Gastroesophageal sphincter (tissue), 4 donors: ENCODE measurements at regions not wholly inside any gene's neighbourhood (a gene's known extent, or its start where the extent isn't known, plus 50 kb on each side); places are given as distances from the start of the nearest gene placed in this dataset.

ENCODE experiments used
- ATAC-seq: fragments of 150-250 bp; one replicate; pipeline ENCODE4 v1.9.1; 2016; ENCODE audit warnings: mild to moderate bottlenecking, moderate library complexity
- H3K27ac ChIP-seq, 4 donors: fragments of 200-600 bp; sonication (generic) in 3 of 4; 1 replicate in 3 of 4; 2 replicates in 1 of 4; pipeline ENCODE4 v1.5.1; 2016 to 2019
- H3K27me3 ChIP-seq: fragments of 200-600 bp; sonication (generic); one replicate; pipeline ENCODE4 v1.5.1; 2019
- H3K36me3 ChIP-seq, 2 donors: fragments of 200-600 bp; sonication (generic); one replicate each; pipeline ENCODE4 v1.5.1; 2019; ENCODE audit warnings: control low read depth in 1 of 2
- H3K4me1 ChIP-seq, 3 donors: fragments of 200-600 bp; sonication (generic); 1 replicate in 2 of 3; 2 replicates in 1 of 3; pipeline ENCODE4 v1.5.1; 2016 to 2019; ENCODE audit warnings: control low read depth in 2 of 3
- H3K4me3 ChIP-seq, 2 donors: fragments of 200-600 bp; sonication (generic); one replicate each; pipeline ENCODE4 v1.5.1; 2019; ENCODE audit warnings: mild to moderate bottlenecking in 1 of 2, moderate library complexity in 1 of 2
- H3K9me3 ChIP-seq, 3 donors: fragments of 200-600 bp; sonication (generic); one replicate each; pipeline ENCODE4 v1.5.1; 2017 to 2019; ENCODE audit warnings: control low read depth in 2 of 3
- CTCF ChIP-seq, 4 experiments: fragments of 200-600 bp in 2 of 4; fragments of 450-650 bp in 2 of 4; sonication (generic) in 1 of 4; IDR thresholded peaks; one replicate each; pipeline ENCODE4 v1.5.1; 2017 to 2019; ENCODE audit warnings: antibody characterized with exemption in 4 of 4, mild to moderate bottlenecking in 2 of 4, moderate library complexity in 2 of 4
- EP300 ChIP-seq: sonication (generic); formaldehyde crosslinking; IDR thresholded peaks from one replicate; pipeline ENCODE4 v1.6.1; 2017; ENCODE audit warnings: antibody characterized with exemption, mild to moderate bottlenecking
- POLR2A ChIP-seq, 2 donors: fragments of 450-650 bp; IDR thresholded peaks; one replicate each; pipeline ENCODE4 v1.6.1; 2017; ENCODE audit warnings: antibody characterized with exemption in 2 of 2, mild to moderate bottlenecking in 2 of 2, moderate library complexity in 1 of 2
- POLR2AphosphoS5 ChIP-seq: sonication (generic); formaldehyde crosslinking; IDR thresholded peaks from one replicate; pipeline ENCODE4 v1.6.1; 2017; ENCODE audit warnings: antibody characterized with exemption
- WGBS, 2 donors: methylation state at CpG; one replicate each; pipeline ENCODE4 v1.1.5; 2018; ENCODE audit warnings: low coverage in 1 of 2; 5-methylcytosine and 5-hydroxymethylcytosine counted together

- H3K9me3 ChIP-seq: peaks cover 0 to 13% (median 0%) of the 10 kb centered on the region in 3 donors
- H3K4me3 ChIP-seq: no peak overlapping the region
- no peak for ATAC-seq
- no peak for TF ChIP-seq CTCF (IDR thresholded peaks at IDR 0.05)
- no peak for TF ChIP-seq EP300
- no peak for TF ChIP-seq POLR2AphosphoS5
- TF ChIP-seq POLR2A (IDR thresholded peaks at IDR 0.05): no peak
- H3K36me3 ChIP-seq: no peaks in the 10 kb centered on the region
- H3K27ac ChIP-seq: no peak overlapping the region
- H3K27me3 ChIP-seq: no peaks in the 10 kb centered on the region
- WGBS, 2 donors: 68 to 82% methylated on average over 2 to 3 of the region's 3 CpGs
- no peaks in the 10 kb centered on the region for H3K4me1 ChIP-seq
Observed at GRCh38 chr1:110816945-110817344, 56.0 kb upstream of the CD53 start.

DNA sequence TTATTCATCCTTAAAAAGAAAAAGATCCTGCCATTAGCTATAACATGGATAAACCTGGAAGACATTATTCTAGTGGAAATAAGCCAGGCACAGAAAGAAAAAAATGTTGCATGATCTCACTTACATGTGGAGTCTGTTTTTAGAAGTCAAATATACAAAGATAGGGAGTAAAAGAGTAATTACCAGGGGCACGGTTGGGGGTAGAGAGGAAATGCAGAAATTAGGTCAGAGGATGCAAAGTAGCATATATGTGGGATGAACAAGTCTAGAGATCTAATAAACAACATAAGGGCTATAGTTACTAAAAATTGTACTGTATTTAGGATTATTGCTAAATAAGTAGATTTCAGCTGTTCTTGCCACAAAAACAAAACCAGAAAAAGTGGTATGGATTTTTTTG, 61.4 kb upstream of the CD53 start:
- Histone ChIP-seq H3K9me3 (peaks cover 0 to 3% (median 0%) of the 10 kb centered on the region in 3 donors), H3K27me3 (no peaks in the 10 kb centered on the region), H3K36me3 (no peaks in the 10 kb centered on the region), H3K4me1 (no peaks in the 10 kb centered on the region), H3K27ac (no peak overlapping the region), H3K4me3 (no peak overlapping the region)
- WGBS, 2 donors: 29 to 33% methylated on average over 1 of the region's 1 CpG
- TF ChIP-seq POLR2A (IDR thresholded peaks at IDR 0.05): no peak
- TF ChIP-seq CTCF (IDR thresholded peaks at IDR 0.05): no peak
- no peak for TF ChIP-seq EP300
- no peak for TF ChIP-seq POLR2AphosphoS5
- no peak for ATAC-seq

DNA sequence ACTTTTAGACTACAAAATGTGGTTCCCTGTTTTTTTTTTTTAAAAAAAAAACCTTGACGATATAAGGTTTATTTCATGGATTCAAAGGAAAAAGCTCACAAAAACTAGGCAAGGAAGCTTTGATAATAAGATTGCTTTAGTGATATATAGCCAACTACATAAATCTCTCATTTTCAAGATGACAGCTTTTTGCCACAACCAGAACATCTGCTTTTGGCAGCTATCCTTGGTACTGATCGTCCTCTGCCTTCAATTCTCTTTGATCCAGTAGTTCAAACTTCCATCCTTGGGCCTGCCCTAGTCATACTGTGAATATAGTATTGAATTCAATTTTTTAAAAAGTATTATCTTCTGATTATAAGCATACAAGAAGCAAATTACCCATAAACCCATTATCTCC, 72.9 kb upstream of the CD53 start:
- no peaks in the 10 kb centered on the region for H3K36me3 ChIP-seq
- H3K4me1 ChIP-seq: no peaks in the 10 kb centered on the region
- no peak overlapping the region for H3K4me3 ChIP-seq
- TF ChIP-seq POLR2AphosphoS5 (no peak), EP300 (no peak), CTCF (IDR thresholded peaks at IDR 0.05) (no peak), POLR2A (IDR thresholded peaks at IDR 0.05) (no peak)
- WGBS, 2 donors: 64 to 71% methylated on average over 2 of the region's 2 CpGs
- no peaks in the 10 kb centered on the region for H3K27me3 ChIP-seq
- H3K27ac ChIP-seq: no peak overlapping the region
- no peak for ATAC-seq
- H3K9me3 ChIP-seq: peaks cover 0 to 30% (median 0%) of the 10 kb centered on the region in 3 donors

GRCh38 chr1:110798691-110799256, 74.2 kb upstream of the CD53 start:
- TF ChIP-seq EP300 (no peak), CTCF (IDR thresholded peaks at IDR 0.05) (no peak), POLR2AphosphoS5 (no peak), POLR2A (IDR thresholded peaks at IDR 0.05) (no peak)
- no peaks in the 10 kb centered on the region for H3K4me1 ChIP-seq
- no peaks in the 10 kb centered on the region for H3K36me3 ChIP-seq
- no peak for ATAC-seq
- 32 to 83% methylated on average over 2 to 3 of the region's 3 CpGs for WGBS, 2 donors
- H3K27ac ChIP-seq: no peak overlapping the region
- H3K9me3 ChIP-seq: peaks cover 0 to 28% (median 0%) of the 10 kb centered on the region in 3 donors
- H3K27me3 ChIP-seq: no peaks in the 10 kb centered on the region
- H3K4me3 ChIP-seq: no peak overlapping the region

- no peak overlapping the region for H3K4me3 ChIP-seq
- H3K36me3 ChIP-seq: no peaks in the 10 kb centered on the region
- ATAC-seq: no peak
- H3K27me3 ChIP-seq: peaks cover 18% of the 10 kb centered on the region
- H3K9me3 ChIP-seq: peaks cover 0 to 23% (median 0%) of the 10 kb centered on the region in 3 donors
- WGBS, 2 donors: 80 to 83% methylated on average over 1 to 2 of the region's 2 CpGs
- H3K4me1 ChIP-seq: no peaks in the 10 kb centered on the region
- no peak for TF ChIP-seq EP300
- TF ChIP-seq POLR2A (IDR thresholded peaks at IDR 0.05): no peak
- no peak for TF ChIP-seq POLR2AphosphoS5
- TF ChIP-seq CTCF (IDR thresholded peaks at IDR 0.05): no peak
- H3K27ac ChIP-seq: no peak overlapping the region
Observed at GRCh38 chr1:110788673-110789072, 84.3 kb upstream of the CD53 start.
